IMR-90 (cell line): ENCODE measurements at regions not wholly inside any gene's neighbourhood (a gene's known extent, or its start where the extent isn't known, plus 50 kb on each side); places are given as distances from the start of the nearest gene placed in this dataset.
"Not testable (repeated sequence)": the region's sequence is repeated elsewhere in the genome, so short reads cannot be mapped to it uniquely, and the experiment has no call there.

Experiments
- CEBPB ChIP-seq: IDR thresholded peaks from 2 replicates; pipeline ENCODE4 v1.6.1; 2012; ENCODE audit warnings: low read depth, low read length, improper control_type of control experiment
- CTCF ChIP-seq: conservative IDR thresholded peaks from 2 replicates; pipeline ENCODE4 v1.5.1; 2012; ENCODE audit warnings: mild to moderate bottlenecking, low read depth, low read length, improper control_type of control experiment
- ELK1 ChIP-seq: fragments of 150-350 bp; IDR thresholded peaks from 2 replicates; pipeline ENCODE4 v1.6.1; 2016; ENCODE audit warnings: low read depth, mild to moderate bottlenecking, low read length, moderate library complexity, borderline replicate concordance
- MAFK ChIP-seq: IDR thresholded peaks from 2 replicates; pipeline ENCODE4 v1.6.1; 2012; ENCODE audit warnings: low read depth, low read length, improper control_type of control experiment
- MXI1 ChIP-seq: IDR thresholded peaks from 2 replicates; pipeline ENCODE4 v1.6.1; 2012; ENCODE audit warnings: low read depth, mild to moderate bottlenecking, low read length, moderate library complexity, borderline replicate concordance
- POLR2A ChIP-seq: IDR thresholded peaks from 2 replicates; pipeline ENCODE4 v1.6.1; 2012; ENCODE audit warnings: mild to moderate bottlenecking, low read depth, low read length
- SMC3 ChIP-seq: fragments of 150-350 bp; IDR thresholded peaks from 2 replicates; pipeline ENCODE4 v1.6.1; 2016; ENCODE audit warnings: low read depth, mild to moderate bottlenecking, antibody characterized with exemption, low read length, moderate library complexity

- not testable (repeated sequence) for TF ChIP-seq CTCF, CEBPB, MXI1, MAFK, POLR2A, SMC3, ELK1
These were observed 769.4 kb upstream of the TPTE start for GRCh38 chr21:9752028-9752427.
